ENCODE measurements at regions not wholly inside any gene's neighbourhood (a gene's known extent, or its start where the extent isn't known, plus 50 kb on each side); places are given as distances from the start of the nearest gene placed in this dataset.

GRCh38 chr13:79782541-79783205, 301.7 kb downstream of the NDFIP2 start:
- Histone ChIP-seq H3K36me3 (ENCODE audit: low read length) (no peaks in the 10 kb centered on the region), H3K9ac (ENCODE audit: low read length) (no peak overlapping the region), H3K79me2 (ENCODE audit: insufficient read depth, low read length) (no peaks in the 10 kb centered on the region), H4K20me1 (ENCODE audit: low read depth, low read length) (no peaks in the 10 kb centered on the region), H3K27me3 (ENCODE audit: low read length) (no peaks in the 10 kb centered on the region), H3K4me2 (ENCODE audit: low read depth, low read length, poor library complexity, severe bottlenecking) (no peak overlapping the region), H3K9me2 (replicated peaks; ENCODE audit: insufficient read depth, low read length) (no peaks in the 10 kb centered on the region), H3K9me3 (ENCODE audit: insufficient read depth, low read length) (no peaks in the 10 kb centered on the region), H3F3A (ENCODE audit: insufficient read depth) (no peaks in the 10 kb centered on the region), H3K27ac (ENCODE audit: low read depth, low read length) (no peak overlapping the region), H3K4me3 (ENCODE audit: insufficient read depth, low read length, poor library complexity, severe bottlenecking) (no peak overlapping the region), H2AFZ (ENCODE audit: low read depth, low read length, severe bottlenecking) (no peak overlapping the region)
- no peak for TF ChIP-seq CTCF (IDR thresholded peaks at IDR 0.05; ENCODE audit: insufficient read depth, low read length, poor library complexity, severe bottlenecking)
- no peak for TF ChIP-seq EZH2phosphoT487 (conservative IDR thresholded peaks at IDR 0.05; ENCODE audit: low read length)

GRCh38 chr13:79781829-79782540, 301.0 kb downstream of the NDFIP2 start:
- H3K27me3 ChIP-seq (ENCODE audit: low read length), result no peaks in the 10 kb centered on the region
- H3K36me3 ChIP-seq (ENCODE audit: low read length), result no peaks in the 10 kb centered on the region
- no peak overlapping the region for H3K27ac ChIP-seq (ENCODE audit: low read depth, low read length)
- no peaks in the 10 kb centered on the region for H3F3A ChIP-seq (ENCODE audit: insufficient read depth)
- no peak overlapping the region for H2AFZ ChIP-seq (ENCODE audit: low read depth, low read length, severe bottlenecking)
- no peaks in the 10 kb centered on the region for H4K20me1 ChIP-seq (ENCODE audit: low read depth, low read length)
- no peak overlapping the region for H3K9ac ChIP-seq (ENCODE audit: low read length)
- H3K79me2 ChIP-seq (ENCODE audit: insufficient read depth, low read length), result no peaks in the 10 kb centered on the region
- no peak overlapping the region for H3K4me2 ChIP-seq (ENCODE audit: low read depth, low read length, poor library complexity, severe bottlenecking)
- TF ChIP-seq CTCF (IDR thresholded peaks at IDR 0.05; ENCODE audit: insufficient read depth, low read length, poor library complexity, severe bottlenecking), result no peak
- H3K4me3 ChIP-seq (ENCODE audit: insufficient read depth, low read length, poor library complexity, severe bottlenecking), result no peak overlapping the region
- no peaks in the 10 kb centered on the region for H3K9me3 ChIP-seq (ENCODE audit: insufficient read depth, low read length)
- H3K9me2 ChIP-seq (replicated peaks; ENCODE audit: insufficient read depth, low read length), result no peaks in the 10 kb centered on the region

GRCh38 chr13:79780240-79780639, 299.3 kb downstream of the NDFIP2 start:
- Histone ChIP-seq H4K20me1 (ENCODE audit: low read depth, low read length) (no peaks in the 10 kb centered on the region), H3K79me2 (ENCODE audit: insufficient read depth, low read length) (no peaks in the 10 kb centered on the region), H3F3A (ENCODE audit: insufficient read depth) (no peaks in the 10 kb centered on the region), H3K36me3 (ENCODE audit: low read length) (no peaks in the 10 kb centered on the region), H3K4me2 (ENCODE audit: low read depth, low read length, poor library complexity, severe bottlenecking) (no peak overlapping the region), H3K9me2 (replicated peaks; ENCODE audit: insufficient read depth, low read length) (no peaks in the 10 kb centered on the region), H3K27me3 (ENCODE audit: low read length) (no peaks in the 10 kb centered on the region), H3K9me3 (ENCODE audit: insufficient read depth, low read length) (no peaks in the 10 kb centered on the region), H3K27ac (ENCODE audit: low read depth, low read length) (no peak overlapping the region), H2AFZ (ENCODE audit: low read depth, low read length, severe bottlenecking) (no peak overlapping the region), H3K4me3 (ENCODE audit: insufficient read depth, low read length, poor library complexity, severe bottlenecking) (no peak overlapping the region), H3K9ac (ENCODE audit: low read length) (no peak overlapping the region)
- no peak for TF ChIP-seq EZH2phosphoT487 (conservative IDR thresholded peaks at IDR 0.05; ENCODE audit: low read length)
- no peak for TF ChIP-seq CTCF (IDR thresholded peaks at IDR 0.05; ENCODE audit: insufficient read depth, low read length, poor library complexity, severe bottlenecking)

Measured in SU-DHL-6 (cell line).